H1 (cell line): ENCODE measurements at regions not wholly inside any gene's neighbourhood (a gene's known extent, or its start where the extent isn't known, plus 50 kb on each side); places are given as distances from the start of the nearest gene placed in this dataset.

ENCODE experiments used
- CTCF ChIA-PET: fragments of 300-600 bp; sonication (Branson Sonifier 250); formaldehyde crosslinking; loops from one replicate; lab custom pipeline; 2021; ENCODE audit not compliant: partially characterized antibody; lab: Charles Lee
- POLR2A ChIA-PET: fragments of 300-600 bp; sonication (Branson Sonifier 250); formaldehyde crosslinking; loops from one replicate; lab custom pipeline; 2021; ENCODE audit warnings: inconsistent platforms; ENCODE audit not compliant: partially characterized antibody; lab: Charles Lee
- DNase-seq, 2 experiments: peaks; one replicate each; pipeline versions ENCODE4 v3.0.0 to v3.0.0-alpha.2; 2010 to 2022; ENCODE audit warnings: low spot score in 2 of 2, low read depth in 1 of 2, mixed read lengths in 1 of 2
- FAIRE-seq: peaks from 2 replicates; lab custom pipeline; 2011; peaks lifted over from hg19 to GRCh38; lab: Jason Lieb, UNC
- H2AFZ ChIP-seq: 2 replicates; pipeline ENCODE4 v1.8.1; 2012; ENCODE audit warnings: low read length, inconsistent platforms
- H2AK5ac ChIP-seq: 2 replicates; pipeline ENCODE4 v1.6.1; 2013; ENCODE audit warnings: low read depth, low read length
- H2BK120ac ChIP-seq: replicated peaks from 2 replicates; pipeline ENCODE3; 2013; ENCODE audit warnings: low read depth, low read length, inconsistent platforms
- H2BK12ac ChIP-seq: 2 replicates; pipeline ENCODE4 v1.6.1; 2013; ENCODE audit warnings: low read depth, low read length
- H2BK15ac ChIP-seq: 2 replicates; pipeline ENCODE4 v1.6.1; 2013; ENCODE audit warnings: low read length
- H2BK20ac ChIP-seq: 2 replicates; pipeline ENCODE4 v1.6.1; 2013; ENCODE audit warnings: low read length
- H2BK5ac ChIP-seq: 2 replicates; pipeline ENCODE4 v1.6.1; 2013; ENCODE audit warnings: low read depth, low read length
- H3K14ac ChIP-seq: 2 replicates; pipeline ENCODE4 v1.6.1; 2013; ENCODE audit warnings: inconsistent platforms; ENCODE audit not compliant: insufficient read length
- H3K18ac ChIP-seq: 2 replicates; pipeline ENCODE4 v1.6.1; 2013; ENCODE audit warnings: low read length; ENCODE audit errors: extremely low read depth
- H3K23ac ChIP-seq: 2 replicates; pipeline ENCODE4 v1.6.1; 2013; ENCODE audit warnings: inconsistent platforms; ENCODE audit not compliant: insufficient read length
- H3K23me2 ChIP-seq: 2 replicates; pipeline ENCODE4 v1.6.1; 2013; ENCODE audit warnings: low read depth, low read length
- H3K27ac ChIP-seq: 2 replicates; pipeline ENCODE4 v1.6.1; 2011; ENCODE audit warnings: low read depth, low read length, inconsistent platforms
- H3K27me3 ChIP-seq, 4 experiments: replicated peaks in 1 of 4; 1 replicate in 1 of 4; 2 replicates in 3 of 4; pipeline versions ENCODE4 v1.6.1 to v1.8.1; 2011 to 2013; ENCODE audit warnings: low read length in 3 of 4, mild to moderate bottlenecking in 3 of 4, inconsistent platforms in 2 of 4, mixed read lengths in 2 of 4, moderate library complexity in 1 of 4; ENCODE audit not compliant: control insufficient read depth in 3 of 4, insufficient read depth in 3 of 4; ENCODE audit errors: extremely low read depth in 1 of 4
- H3K36me3 ChIP-seq, 4 experiments: 2 replicates each; pipeline versions ENCODE4 v1.6.1 to v1.8.1; 2011 to 2013; ENCODE audit warnings: mild to moderate bottlenecking in 4 of 4, low read length in 3 of 4, moderate library complexity in 2 of 4, control low read depth in 1 of 4, inconsistent platforms in 1 of 4; ENCODE audit not compliant: insufficient read depth in 4 of 4, control insufficient read depth in 2 of 4
- H3K4ac ChIP-seq: replicated peaks from 2 replicates; pipeline ENCODE3; 2013; ENCODE audit warnings: low read length, low read depth, mixed read lengths, inconsistent platforms; ENCODE audit not compliant: insufficient read length
- H3K4me1 ChIP-seq, 4 experiments: replicated peaks in 1 of 4; 1 replicate in 1 of 4; 2 replicates in 3 of 4; pipeline versions ENCODE4 v1.6.1 to v1.8.1; 2011 to 2013; ENCODE audit warnings: low read length in 3 of 4, inconsistent platforms in 2 of 4, mixed read lengths in 1 of 4; ENCODE audit not compliant: insufficient read depth in 4 of 4, control insufficient read depth in 3 of 4
- H3K4me2 ChIP-seq, 2 experiments: 2 replicates each; pipeline versions ENCODE4 v1.6.1 to v1.8.1; 2011 to 2013; ENCODE audit warnings: low read depth in 2 of 2, low read length in 2 of 2, control low read depth in 1 of 2, inconsistent platforms in 1 of 2, mild to moderate bottlenecking in 1 of 2; ENCODE audit not compliant: insufficient read depth in 1 of 2
- H3K4me3 ChIP-seq, 4 experiments: fragments of 200-600, 300-600 bp in 1 of 4; sonication (generic), shearing (Covaris generic), sonication (Bioruptor Twin) in 1 of 4; 2 replicates each; pipeline versions ENCODE4 v1.5.1 to v1.8.1; 2011 to 2016; ENCODE audit warnings: low read length in 4 of 4, low read depth in 3 of 4, control low read depth in 2 of 4, inconsistent platforms in 2 of 4, mild to moderate bottlenecking in 2 of 4, mixed read lengths in 1 of 4, moderate library complexity in 1 of 4; ENCODE audit not compliant: insufficient read depth in 2 of 4; ENCODE audit errors: extremely low read depth in 1 of 4
- H3K56ac ChIP-seq: replicated peaks from 2 replicates; pipeline ENCODE3; 2013; ENCODE audit warnings: low read depth, mild to moderate bottlenecking, mixed read lengths, low read length, inconsistent platforms; ENCODE audit not compliant: insufficient read length
- H3K79me1 ChIP-seq: 2 replicates; pipeline ENCODE4 v1.6.1; 2013; ENCODE audit warnings: low read depth, low read length, control low read depth
- H3K79me2 ChIP-seq, 2 experiments: 2 replicates each; pipeline versions ENCODE4 v1.6.1 to v1.8.1; 2012 to 2013; ENCODE audit warnings: low read length in 2 of 2, mild to moderate bottlenecking in 2 of 2, inconsistent platforms in 1 of 2; ENCODE audit not compliant: insufficient read depth in 2 of 2, control insufficient read depth in 1 of 2
- H3K9ac ChIP-seq, 4 experiments: replicated peaks in 1 of 4; 1 replicate in 1 of 4; 2 replicates in 3 of 4; pipeline versions ENCODE4 v1.6.1 to v1.8.1; 2011 to 2013; ENCODE audit warnings: low read depth in 3 of 4, low read length in 3 of 4, control low read depth in 2 of 4, mild to moderate bottlenecking in 2 of 4, moderate library complexity in 2 of 4, inconsistent platforms in 1 of 4; ENCODE audit errors: extremely low read depth in 1 of 4
- H3K9me3 ChIP-seq, 2 experiments: 2 replicates each; pipeline versions ENCODE4 v1.6.1 to v1.8.1; 2012 to 2013; ENCODE audit warnings: mild to moderate bottlenecking in 2 of 2, moderate library complexity in 2 of 2, control low read depth in 1 of 2, inconsistent platforms in 1 of 2, low read depth in 1 of 2, low read length in 1 of 2, mixed read lengths in 1 of 2; ENCODE audit not compliant: insufficient read depth in 2 of 2
- H4K20me1 ChIP-seq, 2 experiments: replicated peaks in 1 of 2; 2 replicates each; pipeline versions ENCODE3 to v1.8.1; 2011 to 2013; ENCODE audit warnings: inconsistent platforms in 2 of 2, low read length in 2 of 2, mild to moderate bottlenecking in 1 of 2; ENCODE audit not compliant: insufficient read depth in 2 of 2, control insufficient read depth in 1 of 2
- H4K5ac ChIP-seq: 2 replicates; pipeline ENCODE4 v1.6.1; 2013; ENCODE audit warnings: low read length, low read depth, mixed read lengths, inconsistent platforms; ENCODE audit not compliant: insufficient read length
- H4K8ac ChIP-seq: 2 replicates; pipeline ENCODE4 v1.8.0; 2013; ENCODE audit warnings: mild to moderate bottlenecking, moderate library complexity, low read length, inconsistent platforms; ENCODE audit not compliant: insufficient read depth; ENCODE audit errors: extremely low read depth
- H4K91ac ChIP-seq: replicated peaks from 2 replicates; pipeline ENCODE3; 2013; ENCODE audit warnings: low read length, mixed read lengths, inconsistent platforms; ENCODE audit not compliant: insufficient read length
- MAX ChIP-seq: IDR thresholded peaks from 2 replicates; pipeline ENCODE4 v1.6.1; 2012; ENCODE audit warnings: inconsistent platforms
- SRF ChIP-seq: IDR thresholded peaks from 2 replicates; pipeline ENCODE4 v1.6.1; 2011; ENCODE audit warnings: mild to moderate bottlenecking, low read depth, low read length, moderate library complexity
- WGBS, 2 experiments: shearing (Covaris generic) in 1 of 2; methylation state at CpG; one replicate each; pipeline versions ENCODE4 v1.1.6 to v1.1.7; 2013 to 2015; ENCODE audit warnings: low lambda C conversion rate in 2 of 2, mixed read lengths in 2 of 2, inconsistent platforms in 1 of 2, low coverage in 1 of 2, missing lambda C conversion rate in 1 of 2; ENCODE audit not compliant: insufficient replicate concordance in 2 of 2, insufficient coverage in 1 of 2, insufficient read length in 1 of 2; ENCODE audit errors: extremely low coverage in 1 of 2, missing lambda C conversion rate in 1 of 2; 5-methylcytosine and 5-hydroxymethylcytosine counted together

DNA sequence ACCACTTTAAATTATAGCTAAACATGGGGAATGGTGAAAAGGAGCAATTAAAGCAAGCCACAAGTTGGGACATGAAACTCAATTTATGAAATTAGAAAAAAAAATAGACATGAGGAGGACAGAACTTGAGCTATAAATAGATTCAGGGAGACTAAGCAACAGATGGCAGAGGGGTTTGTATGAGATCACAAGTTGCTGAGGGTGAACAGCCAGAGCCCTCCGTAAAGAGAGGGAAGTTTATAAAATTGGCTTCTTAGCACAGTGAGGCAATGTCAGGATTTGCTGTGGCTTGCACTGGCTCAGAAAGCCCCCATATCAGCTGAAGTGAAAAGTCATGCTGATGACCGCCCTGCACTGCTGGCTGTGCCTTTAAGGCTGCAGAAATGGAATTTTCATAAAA is 443.4 kb upstream of the CD180 start:
- Histone ChIP-seq H3K9ac (no peak overlapping the region), H3K9me3 (peaks cover 0 to 3% of the 10 kb centered on the region in 2 experiments; a peak in 2 of 4 replicates), H2BK20ac (no peak overlapping the region), H3K23me2 (no peaks in the 10 kb centered on the region), H2BK120ac (no peak overlapping the region), H3K56ac (no peak overlapping the region), H3K4me1 (peaks cover 0 to 2% (median 0%) of the 10 kb centered on the region in 4 experiments; a peak in 2 of 7 replicates), H2BK5ac (no peak overlapping the region), H4K91ac (no peak overlapping the region), H3K4me2 (no peak overlapping the region), H3K14ac (no peak overlapping the region), H2BK12ac (no peak overlapping the region; the same call in 1 of the 2 replicates), H3K4me3 (no peak overlapping the region), H3K18ac (no peak overlapping the region), H2BK15ac (no peak overlapping the region), H4K8ac (no peak overlapping the region), H3K79me1 (no peaks in the 10 kb centered on the region), H3K36me3 (no peaks in the 10 kb centered on the region), H3K23ac (no peak overlapping the region), H2AK5ac (no peak overlapping the region), H4K20me1 (no peaks in the 10 kb centered on the region), H4K5ac (no peak overlapping the region), H2AFZ (peak overlapping the region; percentile 58; the same call in 1 of the 2 replicates), H3K27me3 (no peaks in the 10 kb centered on the region), H3K4ac (no peak overlapping the region), H3K27ac (no peak overlapping the region), H3K79me2 (no peaks in the 10 kb centered on the region)
- WGBS, 2 experiments: 85% methylated on average over 2 of the region's 2 CpGs; no CpG with 5 or more reads in 1 of the 2 experiments
- TF ChIP-seq MAX (no peak), SRF (no peak)
- ChIA-PET POLR2A (no interaction called here), CTCF (no interaction called here)
- no peak for DNase-seq
- FAIRE-seq: no peak
